ENCODE measurements at regions not wholly inside any gene's neighbourhood (a gene's known extent, or its start where the extent isn't known, plus 50 kb on each side); places are given as distances from the start of the nearest gene placed in this dataset.

DNA sequence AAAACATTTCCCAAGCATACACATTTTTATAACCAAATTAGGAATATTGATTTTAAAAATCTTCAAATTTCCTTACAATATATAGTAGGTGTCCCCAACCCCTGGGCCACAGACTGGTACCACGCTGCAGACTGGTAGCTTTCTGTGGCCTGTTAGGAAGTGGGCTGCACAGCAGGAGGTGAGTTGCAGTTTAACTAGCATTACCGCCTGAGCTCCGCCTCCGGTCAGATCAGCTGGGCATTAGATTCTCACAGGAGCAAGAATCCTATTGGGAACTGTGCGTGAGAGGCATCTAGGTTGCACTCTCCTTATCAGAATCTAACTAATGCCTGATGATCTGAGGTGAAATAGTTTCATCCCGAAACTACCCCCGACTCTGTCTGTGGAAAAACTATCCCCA, 62.1 kb downstream of the ZWINT start:
- ATAC-seq (ENCODE audit: low FRiP score) = no peak
- TF ChIP-seq, protein P1, sequence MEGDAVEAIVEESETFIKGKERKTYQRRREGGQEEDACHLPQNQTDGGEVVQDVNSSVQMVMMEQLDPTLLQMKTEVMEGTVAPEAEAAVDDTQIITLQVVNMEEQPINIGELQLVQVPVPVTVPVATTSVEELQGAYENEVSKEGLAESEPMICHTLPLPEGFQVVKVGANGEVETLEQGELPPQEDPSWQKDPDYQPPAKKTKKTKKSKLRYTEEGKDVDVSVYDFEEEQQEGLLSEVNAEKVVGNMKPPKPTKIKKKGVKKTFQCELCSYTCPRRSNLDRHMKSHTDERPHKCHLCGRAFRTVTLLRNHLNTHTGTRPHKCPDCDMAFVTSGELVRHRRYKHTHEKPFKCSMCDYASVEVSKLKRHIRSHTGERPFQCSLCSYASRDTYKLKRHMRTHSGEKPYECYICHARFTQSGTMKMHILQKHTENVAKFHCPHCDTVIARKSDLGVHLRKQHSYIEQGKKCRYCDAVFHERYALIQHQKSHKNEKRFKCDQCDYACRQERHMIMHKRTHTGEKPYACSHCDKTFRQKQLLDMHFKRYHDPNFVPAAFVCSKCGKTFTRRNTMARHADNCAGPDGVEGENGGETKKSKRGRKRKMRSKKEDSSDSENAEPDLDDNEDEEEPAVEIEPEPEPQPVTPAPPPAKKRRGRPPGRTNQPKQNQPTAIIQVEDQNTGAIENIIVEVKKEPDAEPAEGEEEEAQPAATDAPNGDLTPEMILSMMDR (IDR thresholded peaks at IDR 0.05) = no peak

GRCh38 chr10:56296618-56297017, 64.4 kb downstream of the ZWINT start:
- no peak for DNase-seq (ENCODE audit: low spot score)
- TF ChIP-seq, protein P1 (IDR thresholded peaks at IDR 0.05) = no peak
- no peak for ATAC-seq (ENCODE audit: low FRiP score)

More for the DNA sequence above, 62.1 kb downstream of the ZWINT start:
- no peak for DNase-seq (ENCODE audit: low spot score)

- ATAC-seq (ENCODE audit: low FRiP score) (no peak), DNase-seq (ENCODE audit: low spot score) (no peak)
- TF ChIP-seq, protein P1 (IDR thresholded peaks at IDR 0.05) = no peak
Observed at GRCh38 chr10:56288403-56288802, 72.7 kb downstream of the ZWINT start.

DNA sequence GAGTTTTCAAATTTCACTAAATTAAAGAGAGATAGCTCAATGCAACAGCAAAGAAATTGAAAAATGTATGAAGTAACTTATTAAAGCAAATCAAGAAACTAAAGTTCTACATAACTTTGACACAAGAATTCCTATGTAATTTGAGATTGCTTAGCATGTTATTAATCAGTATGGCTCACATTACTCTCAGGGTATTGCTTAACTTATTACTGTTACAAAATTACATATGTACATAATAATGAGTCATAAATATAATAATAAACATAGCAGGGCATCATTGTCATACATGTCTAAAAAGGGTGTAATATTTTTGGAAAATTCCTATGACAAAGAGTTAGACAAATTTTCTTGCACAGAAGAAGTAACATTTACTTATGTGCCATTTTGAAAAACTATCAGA, 75.0 kb downstream of the ZWINT start:
- DNase-seq (ENCODE audit: low spot score) (no peak), ATAC-seq (ENCODE audit: low FRiP score) (no peak)
- TF ChIP-seq, protein P1 (IDR thresholded peaks at IDR 0.05) = no peak

DNA sequence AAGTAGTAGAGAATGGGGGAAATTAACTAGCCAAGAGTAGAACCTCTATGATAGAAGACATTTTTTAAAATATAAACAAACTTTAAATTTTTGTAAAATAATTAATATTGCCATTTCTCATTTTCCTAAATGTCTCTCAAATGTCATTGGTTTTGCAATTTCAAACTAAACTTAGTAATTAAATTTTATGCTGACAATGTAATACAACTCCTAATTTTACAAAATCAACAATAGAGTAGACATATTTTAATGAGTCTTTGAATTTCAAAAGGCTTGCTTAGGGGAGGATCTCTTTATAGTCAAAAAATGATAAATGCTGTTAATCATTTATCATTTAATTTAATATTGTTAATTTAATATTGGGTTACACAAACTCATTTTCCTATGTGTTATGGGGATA, 81.8 kb downstream of the ZWINT start:
- no peak for ATAC-seq (ENCODE audit: low FRiP score)
- TF ChIP-seq, protein P1 (IDR thresholded peaks at IDR 0.05) = no peak
- DNase-seq (ENCODE audit: low spot score) = no peak

DNA sequence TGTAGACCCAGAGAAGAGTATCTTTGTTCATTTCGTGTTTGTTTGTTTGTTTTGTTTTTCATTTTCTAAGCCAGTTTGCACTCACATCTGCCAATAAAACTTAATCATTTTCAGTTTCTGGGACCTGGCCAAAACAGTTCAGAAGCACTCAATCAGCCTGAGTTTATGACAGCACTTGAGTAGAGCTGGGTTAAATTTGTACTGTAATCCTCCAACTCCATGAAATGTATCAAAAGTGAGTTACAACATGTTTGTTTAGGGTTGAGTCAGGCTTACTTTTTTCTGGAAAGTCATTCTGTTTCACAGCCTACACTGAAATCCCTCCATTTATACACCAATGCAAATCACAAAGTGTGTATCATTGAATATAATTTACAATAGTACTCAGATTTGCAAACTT, 91.9 kb downstream of the ZWINT start:
- no peak for ATAC-seq (ENCODE audit: low FRiP score)
- TF ChIP-seq, protein P1 (IDR thresholded peaks at IDR 0.05) = no peak
- no peak for DNase-seq (ENCODE audit: low spot score)

DNA sequence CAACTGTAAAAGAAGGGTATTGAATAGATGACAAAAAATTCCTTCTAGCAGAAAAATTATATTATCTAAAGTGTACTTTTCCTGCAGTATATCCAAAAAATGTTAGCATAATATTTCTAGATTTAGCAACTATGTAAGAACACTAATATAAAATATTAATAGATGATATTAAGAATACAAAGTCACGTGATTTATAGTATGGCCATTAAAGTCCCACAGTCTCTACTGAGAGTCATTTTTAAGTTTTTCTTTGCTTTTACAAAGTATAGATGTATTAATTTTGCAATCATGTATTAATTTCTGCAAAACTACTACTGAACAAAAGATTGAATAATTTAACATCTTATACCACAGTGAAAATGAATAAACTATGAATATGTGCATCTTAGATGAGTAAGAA, 94.9 kb downstream of the ZWINT start:
- ATAC-seq (ENCODE audit: low FRiP score) (no peak), DNase-seq (ENCODE audit: low spot score) (no peak)
- TF ChIP-seq, protein P1 (IDR thresholded peaks at IDR 0.05) = no peak

Data from omental fat pad (tissue), 3 donors.